IPS-18c (cell line): ENCODE measurements at regions not wholly inside any gene's neighbourhood (a gene's known extent, or its start where the extent isn't known, plus 50 kb on each side); places are given as distances from the start of the nearest gene placed in this dataset.
"Not testable (repeated sequence)": the region's sequence is repeated elsewhere in the genome, so short reads cannot be mapped to it uniquely, and the experiment has no call there.

ENCODE experiments used
- H3K4me3 ChIP-seq: 2 replicates; pipeline ENCODE4 v1.7.0; 2013; ENCODE audit warnings: low read depth, mild to moderate bottlenecking, low read length, moderate library complexity; ENCODE audit not compliant: insufficient read depth
- H3K9me3 ChIP-seq: one replicate; pipeline ENCODE4 v1.6.1; 2013; ENCODE audit warnings: mild to moderate bottlenecking, low read length, moderate library complexity; ENCODE audit not compliant: control insufficient read depth, insufficient read depth

GRCh38 chr3:71986606-71987005, 201.7 kb upstream of the PROK2 start:
- Histone ChIP-seq H3K4me3 (no peak overlapping the region), H3K9me3 (no peaks in the 10 kb centered on the region)

DNA sequence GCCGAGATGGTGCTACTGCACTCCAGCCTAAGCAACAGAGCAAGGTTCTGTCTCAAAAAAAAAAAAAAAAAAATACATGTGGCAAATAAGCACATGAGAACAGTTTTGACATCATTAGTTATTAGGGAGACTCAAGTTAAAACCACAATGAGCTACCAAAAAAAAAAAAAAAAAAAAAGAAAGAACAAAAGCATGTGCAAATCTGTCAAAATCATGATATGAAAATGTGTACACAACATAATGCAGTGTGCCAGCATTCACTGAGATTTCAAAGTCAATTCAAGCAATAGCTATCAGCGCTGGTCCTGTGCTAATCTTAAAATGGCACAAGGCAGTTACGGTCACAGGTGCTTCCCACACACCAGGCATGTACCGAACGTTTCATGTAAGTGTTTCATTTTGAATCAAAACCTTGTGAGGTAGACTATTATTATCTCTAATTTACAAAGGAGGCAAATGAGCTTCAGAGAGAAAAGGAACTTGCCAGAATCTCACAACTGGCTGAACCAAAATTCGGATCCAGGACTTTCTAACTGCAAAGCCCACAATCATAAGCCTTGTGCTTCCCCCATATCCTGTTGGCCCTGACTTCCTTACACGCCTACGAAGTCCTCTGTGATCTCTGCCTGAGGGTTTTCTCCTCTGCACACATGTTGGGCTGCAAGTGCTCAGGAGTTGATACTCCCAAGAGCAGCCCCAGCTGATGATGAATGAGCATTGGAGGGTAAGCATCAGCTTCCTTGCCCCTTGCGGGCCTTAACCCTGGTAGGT, 200.1 kb upstream of the PROK2 start:
- Histone ChIP-seq H3K9me3 (no peaks in the 10 kb centered on the region), H3K4me3 (no peak overlapping the region)

GRCh38 chr3:71983694-71984093, 198.7 kb upstream of the PROK2 start:
- Histone ChIP-seq H3K4me3 (no peak overlapping the region), H3K9me3 (no peaks in the 10 kb centered on the region)

GRCh38 chr3:71982506-71983258, 197.7 kb upstream of the PROK2 start:
- not testable (repeated sequence) for H3K4me3 ChIP-seq, H3K9me3 ChIP-seq

- Histone ChIP-seq H3K9me3 (no peaks in the 10 kb centered on the region), H3K4me3 (no peak overlapping the region)
These were observed 194.2 kb upstream of the PROK2 start for GRCh38 chr3:71979175-71979574.

- no peak overlapping the region for H3K4me3 ChIP-seq
These were observed 193.3 kb upstream of the PROK2 start for GRCh38 chr3:71978150-71978721.

GRCh38 chr3:71977525-71977924, 192.6 kb upstream of the PROK2 start:
- Histone ChIP-seq H3K9me3 (no peaks in the 10 kb centered on the region), H3K4me3 (no peak overlapping the region)

More at GRCh38 chr3:71978150-71978721, 193.3 kb upstream of the PROK2 start:
- H3K9me3 ChIP-seq = no peaks in the 10 kb centered on the region

DNA sequence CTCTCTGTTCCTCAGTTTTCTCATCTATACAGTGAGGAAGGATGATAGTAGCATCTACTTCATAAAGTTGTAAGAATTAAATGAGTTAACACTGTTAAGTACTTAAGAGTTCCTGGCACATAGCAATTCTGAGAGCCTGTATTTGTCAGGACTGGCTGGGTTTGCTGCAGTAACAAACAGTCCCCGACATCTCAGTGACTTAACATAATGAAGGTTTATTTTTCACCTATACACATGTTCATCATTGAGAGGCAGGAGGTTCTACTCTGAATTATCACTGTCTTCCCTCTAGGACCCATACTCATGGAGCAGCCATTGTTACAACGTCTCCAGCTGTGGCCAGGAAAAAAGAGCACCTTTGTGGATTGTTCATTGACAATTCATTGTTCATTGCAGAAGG, 190.6 kb upstream of the PROK2 start:
- Histone ChIP-seq H3K4me3 (no peak overlapping the region), H3K9me3 (no peaks in the 10 kb centered on the region)

DNA sequence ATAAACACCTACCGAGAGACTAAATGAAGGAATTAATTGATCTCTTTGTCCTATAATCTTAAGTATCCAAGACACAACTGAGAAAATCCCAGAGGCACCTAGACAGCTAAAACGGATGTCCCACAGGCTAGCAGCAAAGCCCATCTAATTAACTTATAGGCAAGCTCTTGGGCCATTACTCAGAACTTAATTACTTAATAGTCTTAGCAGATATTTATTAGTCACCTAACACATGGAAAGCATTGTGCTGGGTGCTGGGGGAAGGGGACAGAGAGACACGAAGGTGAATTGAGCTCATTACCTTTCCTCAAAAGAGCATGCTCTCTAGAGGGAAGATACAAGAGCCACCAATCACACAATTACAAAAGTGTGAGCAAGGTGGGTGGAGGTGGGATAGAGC, 189.8 kb upstream of the PROK2 start:
- Histone ChIP-seq H3K4me3 (no peak overlapping the region), H3K9me3 (no peaks in the 10 kb centered on the region)

DNA sequence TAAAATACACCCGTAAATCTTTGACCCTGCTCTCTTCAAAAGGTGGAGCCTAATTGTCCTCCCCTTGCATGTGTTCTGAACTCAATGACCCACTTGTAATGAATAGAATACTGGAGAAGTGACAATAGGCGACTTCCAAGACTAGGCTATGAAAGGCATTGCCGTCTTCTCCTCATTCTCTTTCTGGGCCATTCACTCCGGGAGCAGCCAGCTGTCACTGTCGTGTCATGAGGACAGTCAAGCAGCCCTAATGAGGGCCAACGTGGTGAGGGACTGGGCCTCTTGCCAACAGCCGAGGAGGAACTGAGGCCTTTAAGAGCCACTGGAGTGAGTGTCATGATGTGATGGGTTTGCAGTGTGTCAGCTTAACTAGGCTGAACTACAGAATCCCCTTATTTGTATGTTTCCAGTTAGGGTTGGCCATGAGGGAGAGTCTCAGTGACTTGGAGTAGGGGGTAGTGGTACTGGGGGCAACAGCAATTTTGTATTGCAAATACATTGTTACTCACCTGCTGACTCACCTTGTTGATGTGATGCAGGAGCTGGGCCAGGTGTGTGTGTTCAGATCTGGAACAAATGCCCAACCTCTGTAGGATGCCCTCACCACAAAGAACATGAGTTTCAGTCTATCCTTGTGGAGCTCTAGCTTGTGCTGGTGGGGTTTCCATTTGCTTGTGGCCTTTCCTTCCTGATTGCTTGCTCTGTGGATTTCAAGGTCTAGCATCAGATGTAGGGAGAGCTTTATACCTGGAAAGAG, 188.5 kb upstream of the PROK2 start:
- Histone ChIP-seq H3K9me3 (no peaks in the 10 kb centered on the region), H3K4me3 (no peak overlapping the region)

DNA sequence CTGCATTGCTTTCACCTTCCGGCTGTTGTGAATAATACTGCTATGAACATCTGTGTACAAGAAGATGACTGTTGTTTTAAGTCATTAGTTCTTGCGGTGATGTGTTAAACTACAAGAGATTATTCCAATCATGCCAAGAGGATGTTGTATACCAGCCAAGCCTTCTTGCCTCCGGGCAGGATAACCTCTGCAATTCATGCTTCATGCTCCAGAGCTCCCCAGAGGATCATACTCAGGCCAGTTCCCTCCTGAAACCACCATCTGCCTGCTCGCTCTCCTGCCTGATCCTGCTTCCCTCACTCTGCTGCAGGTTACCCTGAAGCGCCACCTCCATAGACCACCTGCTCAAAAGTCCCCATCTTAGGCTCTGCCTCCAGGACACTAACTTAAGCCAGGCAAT, 187.1 kb upstream of the PROK2 start:
- Histone ChIP-seq H3K9me3 (no peaks in the 10 kb centered on the region), H3K4me3 (no peak overlapping the region)

DNA sequence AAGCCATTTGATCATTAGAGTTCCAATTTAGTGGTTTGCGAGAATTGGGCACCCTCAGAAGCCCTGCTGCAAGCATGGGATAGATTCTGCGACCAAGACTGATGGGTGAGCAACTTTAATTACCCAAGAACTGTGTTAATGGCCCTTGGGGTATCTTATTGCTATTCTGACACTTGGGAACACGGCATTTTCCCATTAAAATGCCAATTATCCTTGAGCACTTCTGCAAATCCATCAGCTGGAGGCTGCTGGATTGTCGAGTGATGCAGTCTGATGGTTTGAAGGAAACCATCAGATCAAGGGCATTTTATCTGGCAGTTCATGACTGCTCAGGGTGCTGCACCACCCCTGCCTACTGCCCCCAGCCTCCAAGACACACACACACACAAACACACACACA, 183.6 kb upstream of the PROK2 start:
- no peak overlapping the region for H3K4me3 ChIP-seq
- no peaks in the 10 kb centered on the region for H3K9me3 ChIP-seq

DNA sequence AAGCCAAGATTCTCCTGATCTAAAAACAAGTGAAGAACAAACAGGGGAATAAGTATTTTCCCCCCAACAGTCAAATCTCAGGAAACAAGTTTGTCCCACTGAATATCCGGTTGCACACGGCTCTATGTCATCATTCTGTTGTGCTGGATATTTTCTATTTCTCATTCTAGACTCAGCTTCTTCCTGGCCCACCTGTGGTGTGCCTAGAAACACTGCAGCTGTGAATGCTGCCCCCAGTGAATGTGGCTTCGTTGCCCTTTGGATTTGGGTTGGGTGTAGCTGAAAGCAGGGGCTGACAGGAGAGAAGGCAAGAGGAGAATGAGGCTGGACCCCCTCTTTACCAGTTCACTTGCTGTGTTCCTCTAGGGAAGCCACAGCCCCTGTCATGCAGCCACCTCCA, 181.2 kb upstream of the PROK2 start:
- Histone ChIP-seq H3K4me3 (no peak overlapping the region), H3K9me3 (peaks cover 2% of the 10 kb centered on the region)

DNA sequence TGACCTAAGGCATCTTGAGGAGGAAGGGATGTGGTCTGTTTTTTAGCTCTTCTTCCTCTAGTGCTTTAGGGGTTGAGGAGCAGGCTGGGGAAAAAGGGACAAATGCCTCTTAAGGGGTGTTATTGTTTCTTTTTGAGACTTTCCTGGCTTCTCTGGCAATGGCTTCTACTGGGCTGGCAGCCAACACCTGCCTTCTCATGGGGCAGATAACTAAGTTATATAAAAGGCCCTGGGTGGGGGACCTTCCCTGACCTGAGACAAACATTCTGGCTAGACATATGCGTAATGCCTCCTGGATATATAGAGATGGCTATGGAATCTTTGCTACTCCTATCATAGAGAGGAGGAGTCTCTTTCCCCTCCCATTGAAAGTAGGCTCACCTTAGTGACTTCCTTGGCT, 179.2 kb upstream of the PROK2 start:
- Histone ChIP-seq H3K9me3 (peaks cover 2% of the 10 kb centered on the region), H3K4me3 (no peak overlapping the region)

DNA sequence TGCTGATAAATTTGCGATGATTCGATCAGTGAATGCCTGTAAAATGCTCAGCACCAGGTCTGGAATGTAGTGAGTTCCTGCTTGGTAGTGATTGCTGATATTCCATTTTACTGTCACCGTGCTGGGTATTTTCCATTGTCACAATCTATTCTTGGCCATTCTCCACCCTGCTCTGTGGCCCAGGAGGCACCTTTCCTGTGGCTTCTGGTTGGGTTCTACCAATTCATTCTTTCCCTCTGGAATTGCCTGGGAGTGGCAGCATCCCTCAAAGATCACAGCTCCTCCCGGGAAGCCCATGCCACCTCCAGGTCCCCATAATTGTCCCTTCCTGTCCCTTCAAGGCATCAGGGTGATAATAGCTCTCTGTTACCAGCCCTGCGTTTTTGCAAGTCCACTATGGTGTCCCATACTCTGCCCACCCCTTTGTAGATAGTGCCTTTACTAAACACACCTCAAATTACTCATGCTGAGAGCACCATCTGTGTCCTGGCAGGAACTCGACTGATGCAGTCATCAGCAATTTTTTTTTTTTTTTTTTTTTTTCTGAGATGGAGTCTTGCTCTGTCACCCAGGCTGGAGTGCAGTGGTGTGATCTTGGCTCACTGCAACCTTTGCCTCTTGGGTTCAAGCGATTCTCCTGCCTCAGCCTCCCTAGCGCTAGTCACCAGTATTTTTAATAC, 177.8 kb upstream of the PROK2 start:
- peaks cover 2% of the 10 kb centered on the region for H3K9me3 ChIP-seq
- no peak overlapping the region for H3K4me3 ChIP-seq

- Histone ChIP-seq H3K4me3 (no peak overlapping the region), H3K9me3 (peaks cover 2% of the 10 kb centered on the region)
These were observed 176.9 kb upstream of the PROK2 start for GRCh38 chr3:71961891-71962290.

DNA sequence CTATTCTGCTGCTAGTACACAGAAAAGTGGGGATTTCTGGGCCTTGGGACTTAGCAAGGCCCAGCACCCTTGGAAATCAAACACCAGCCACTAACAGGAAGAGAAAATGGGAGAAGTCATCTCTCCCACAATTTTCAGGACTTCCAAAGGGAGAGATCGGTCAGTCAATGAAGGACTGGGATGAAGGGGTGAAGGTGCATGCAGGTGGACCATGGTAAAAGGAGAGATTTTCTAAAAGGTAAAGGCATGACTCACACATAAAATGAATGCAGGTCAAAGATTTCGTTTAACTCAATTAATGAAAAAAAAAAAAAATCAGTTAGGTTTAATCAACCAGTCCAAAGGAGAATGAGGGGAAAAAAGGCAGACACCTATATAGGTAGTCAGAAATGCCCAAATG, 176.4 kb upstream of the PROK2 start:
- Histone ChIP-seq H3K4me3 (no peak overlapping the region), H3K9me3 (peaks cover 2% of the 10 kb centered on the region)
